HG03342 (cell line): ENCODE measurements at regions not wholly inside any gene's neighbourhood (a gene's known extent, or its start where the extent isn't known, plus 50 kb on each side); places are given as distances from the start of the nearest gene placed in this dataset.
"Not testable (repeated sequence)": the region's sequence is repeated elsewhere in the genome, so short reads cannot be mapped to it uniquely, and the experiment has no call there.

Source experiments
- ATAC-seq: cut with Tn5 transposase; IDR thresholded peaks from one replicate; pipeline ENCODE4 v1.9.1; 2021; ENCODE audit warnings: mild to moderate bottlenecking, moderate library complexity; ENCODE audit not compliant: unreplicated experiment

GRCh38 chr2:17000184-17000482 is 334.5 kb upstream of the CYRIA start:
- ATAC-seq: no peak

GRCh38 chr2:16999347-17000183 is 333.9 kb upstream of the CYRIA start:
- ATAC-seq: no peak

- no peak for ATAC-seq
Measured at GRCh38 chr2:16978301-16978700, 312.7 kb upstream of the CYRIA start.

GRCh38 chr2:16974688-16975087 is 309.1 kb upstream of the CYRIA start:
- no peak for ATAC-seq

GRCh38 chr2:16973586-16974286 is 308.1 kb upstream of the CYRIA start:
- ATAC-seq: no peak

- ATAC-seq: no peak
Measured at GRCh38 chr2:16972276-16972675, 306.6 kb upstream of the CYRIA start.

GRCh38 chr2:16971722-16972234 is 306.1 kb upstream of the CYRIA start:
- peak; percentile 46 for ATAC-seq

GRCh38 chr2:16970948-16971347 is 305.3 kb upstream of the CYRIA start:
- not testable (repeated sequence) for ATAC-seq

GRCh38 chr2:16962505-16962904 is 296.9 kb upstream of the CYRIA start:
- no peak for ATAC-seq

GRCh38 chr2:16960579-16960978 is 294.9 kb upstream of the CYRIA start:
- peak; percentile 58 for ATAC-seq

GRCh38 chr2:16958266-16958665 is 292.6 kb upstream of the CYRIA start:
- no peak for ATAC-seq

- ATAC-seq: no peak
Measured at GRCh38 chr2:16952805-16953204, 287.2 kb upstream of the CYRIA start.

GRCh38 chr2:16952368-16952767 is 286.7 kb upstream of the CYRIA start:
- ATAC-seq: no peak

- no peak for ATAC-seq
Measured at GRCh38 chr2:16950436-16950835, 284.8 kb upstream of the CYRIA start.

- no peak for ATAC-seq
Measured at GRCh38 chr2:16948710-16949109, 283.1 kb upstream of the CYRIA start.

- ATAC-seq: no peak
Measured at GRCh38 chr2:16948053-16948452, 282.4 kb upstream of the CYRIA start.

- no peak for ATAC-seq
Measured at GRCh38 chr2:16943279-16943958, 277.8 kb upstream of the CYRIA start.

GRCh38 chr2:16940214-16940613 is 274.6 kb upstream of the CYRIA start:
- ATAC-seq: no peak

GRCh38 chr2:16939771-16940170 is 274.1 kb upstream of the CYRIA start:
- ATAC-seq: no peak

- ATAC-seq: no peak
Measured at GRCh38 chr2:16933355-16933754, 267.7 kb upstream of the CYRIA start.

- ATAC-seq: no peak
Measured at GRCh38 chr2:16932826-16933225, 267.2 kb upstream of the CYRIA start.

- no peak for ATAC-seq
Measured at GRCh38 chr2:16931441-16931840, 265.8 kb upstream of the CYRIA start.
